SU-DHL-6 (cell line): ENCODE measurements at regions not wholly inside any gene's neighbourhood (a gene's known extent, or its start where the extent isn't known, plus 50 kb on each side); places are given as distances from the start of the nearest gene placed in this dataset.

Experiments
- H2AFZ ChIP-seq: fragments of 200-600 bp; sonication (generic); 2 replicates; pipeline ENCODE4 v1.6.1; 2014; ENCODE audit warnings: low read depth, mild to moderate bottlenecking, moderate library complexity, mixed read lengths, antibody characterized with exemption, low read length; ENCODE audit not compliant: severe bottlenecking
- H3F3A ChIP-seq: fragments of 200-600 bp; shearing (Covaris generic); 2 replicates; pipeline ENCODE4 v1.6.0; 2016; ENCODE audit warnings: antibody characterized with exemption, mild to moderate bottlenecking; ENCODE audit not compliant: insufficient read depth
- H3K27ac ChIP-seq: fragments of 200-600 bp; sonication (generic); 2 replicates; pipeline ENCODE4 v1.5.1; 2016; ENCODE audit warnings: low read depth, mild to moderate bottlenecking, low read length, moderate library complexity, mixed read lengths
- H3K27me3 ChIP-seq: fragments of 200-600 bp; sonication (generic), shearing (Covaris generic); 2 replicates; pipeline ENCODE4 v1.6.0; 2014; ENCODE audit warnings: mild to moderate bottlenecking, low read length
- H3K36me3 ChIP-seq: fragments of 200-600 bp; sonication (generic); 2 replicates; pipeline ENCODE4 v1.6.1; 2014; ENCODE audit warnings: mild to moderate bottlenecking, low read length, mixed read lengths
- H3K4me2 ChIP-seq: fragments of 300-600, 200-600 bp; shearing (Covaris generic), sonication (generic); 2 replicates; pipeline ENCODE4 v1.6.0; 2014; ENCODE audit warnings: low read length, low read depth, mild to moderate bottlenecking; ENCODE audit not compliant: poor library complexity, severe bottlenecking
- H3K4me3 ChIP-seq: fragments of 200-600 bp; sonication (generic); 2 replicates; pipeline ENCODE4 v1.5.1; 2014; ENCODE audit warnings: antibody characterized with exemption, low read length, mild to moderate bottlenecking, mixed read lengths; ENCODE audit not compliant: insufficient read depth, poor library complexity, severe bottlenecking
- H3K79me2 ChIP-seq: fragments of 200-600 bp; sonication (generic); 2 replicates; pipeline ENCODE4 v1.6.1; 2014; ENCODE audit warnings: mild to moderate bottlenecking, low read length, moderate library complexity; ENCODE audit not compliant: insufficient read depth
- H3K9ac ChIP-seq: fragments of 200-600 bp; sonication (generic); 2 replicates; pipeline ENCODE4 v1.7.0; 2014; ENCODE audit warnings: mild to moderate bottlenecking, low read length
- H3K9me2 ChIP-seq: fragments of 200-600 bp; sonication (generic); replicated peaks from 2 replicates; pipeline ENCODE4 v1.6.1; 2014; ENCODE audit warnings: low read length; ENCODE audit not compliant: insufficient read depth
- H3K9me3 ChIP-seq: fragments of 200-600 bp; sonication (generic); 2 replicates; pipeline ENCODE4 v1.6.1; 2014; ENCODE audit warnings: low read length, mixed read lengths; ENCODE audit not compliant: insufficient read depth
- H4K20me1 ChIP-seq: fragments of 200-600 bp; sonication (generic); 2 replicates; pipeline ENCODE4 v1.6.1; 2014; ENCODE audit warnings: low read depth, mild to moderate bottlenecking, antibody characterized with exemption, low read length, moderate library complexity, mixed read lengths
- CTCF ChIP-seq: fragments of 200-600 bp; sonication (generic); IDR thresholded peaks from one replicate; pipeline ENCODE4 v1.5.1; 2017; ENCODE audit warnings: antibody characterized with exemption, mild to moderate bottlenecking, low read length, moderate library complexity; ENCODE audit not compliant: insufficient read depth, poor library complexity, severe bottlenecking
- EZH2phosphoT487 ChIP-seq: fragments of 200-600 bp; sonication (generic), shearing (Covaris generic); conservative IDR thresholded peaks from 2 replicates; pipeline ENCODE4 v1.6.1; 2018; ENCODE audit warnings: mild to moderate bottlenecking, antibody characterized with exemption, low read length, moderate library complexity, mixed read lengths

GRCh38 chr12:114272605-114273004 lies 133.3 kb downstream of the TBX5 start:
- H3K27ac ChIP-seq, result no peak overlapping the region

GRCh38 chr12:114272071-114272470 lies 133.9 kb downstream of the TBX5 start:
- Histone ChIP-seq H4K20me1 (no peaks in the 10 kb centered on the region), H3K9ac (no peak overlapping the region), H3K9me3 (no peaks in the 10 kb centered on the region), H2AFZ (no peak overlapping the region), H3K9me2 (no peaks in the 10 kb centered on the region), H3K79me2 (no peaks in the 10 kb centered on the region), H3K4me3 (no peak overlapping the region), H3F3A (no peaks in the 10 kb centered on the region), H3K27me3 (no peaks in the 10 kb centered on the region), H3K36me3 (no peaks in the 10 kb centered on the region), H3K4me2 (no peak overlapping the region), H3K27ac (no peak overlapping the region)
- no peak for TF ChIP-seq CTCF
- no peak for TF ChIP-seq EZH2phosphoT487

More at GRCh38 chr12:114272605-114273004, 133.3 kb downstream of the TBX5 start:
- no peaks in the 10 kb centered on the region for H3K9me3 ChIP-seq
- H3K4me2 ChIP-seq, result no peak overlapping the region
- TF ChIP-seq EZH2phosphoT487 (no peak), CTCF (no peak)
- no peaks in the 10 kb centered on the region for H3K9me2 ChIP-seq
- no peaks in the 10 kb centered on the region for H3K27me3 ChIP-seq
- H3K4me3 ChIP-seq, result no peak overlapping the region
- no peaks in the 10 kb centered on the region for H4K20me1 ChIP-seq
- no peaks in the 10 kb centered on the region for H3K79me2 ChIP-seq
- H2AFZ ChIP-seq, result no peak overlapping the region
- H3K9ac ChIP-seq, result no peak overlapping the region
- no peaks in the 10 kb centered on the region for H3K36me3 ChIP-seq
- H3F3A ChIP-seq, result no peaks in the 10 kb centered on the region

GRCh38 chr12:114269153-114269552 lies 136.8 kb downstream of the TBX5 start:
- H3K9ac ChIP-seq, result no peak overlapping the region
- H3K79me2 ChIP-seq, result no peaks in the 10 kb centered on the region
- no peaks in the 10 kb centered on the region for H3K9me3 ChIP-seq
- H3F3A ChIP-seq, result no peaks in the 10 kb centered on the region
- no peak for TF ChIP-seq EZH2phosphoT487
- no peaks in the 10 kb centered on the region for H3K36me3 ChIP-seq
- H4K20me1 ChIP-seq, result no peaks in the 10 kb centered on the region
- no peaks in the 10 kb centered on the region for H3K27me3 ChIP-seq
- no peak overlapping the region for H3K4me2 ChIP-seq
- H3K27ac ChIP-seq, result no peak overlapping the region
- no peaks in the 10 kb centered on the region for H3K9me2 ChIP-seq
- no peak overlapping the region for H3K4me3 ChIP-seq
- H2AFZ ChIP-seq, result no peak overlapping the region

GRCh38 chr12:114266536-114266935 lies 139.4 kb downstream of the TBX5 start:
- H2AFZ ChIP-seq, result no peak overlapping the region
- no peaks in the 10 kb centered on the region for H3K9me2 ChIP-seq
- no peak overlapping the region for H3K27ac ChIP-seq
- no peak overlapping the region for H3K4me3 ChIP-seq
- no peaks in the 10 kb centered on the region for H3K36me3 ChIP-seq
- H4K20me1 ChIP-seq, result no peaks in the 10 kb centered on the region
- TF ChIP-seq CTCF (no peak), EZH2phosphoT487 (no peak)
- H3F3A ChIP-seq, result no peaks in the 10 kb centered on the region
- no peak overlapping the region for H3K9ac ChIP-seq
- H3K79me2 ChIP-seq, result no peaks in the 10 kb centered on the region
- no peak overlapping the region for H3K4me2 ChIP-seq
- H3K27me3 ChIP-seq, result no peaks in the 10 kb centered on the region
- no peaks in the 10 kb centered on the region for H3K9me3 ChIP-seq
